ENCODE measurements at regions not wholly inside any gene's neighbourhood (a gene's known extent, or its start where the extent isn't known, plus 50 kb on each side); places are given as distances from the start of the nearest gene placed in this dataset.

DNA sequence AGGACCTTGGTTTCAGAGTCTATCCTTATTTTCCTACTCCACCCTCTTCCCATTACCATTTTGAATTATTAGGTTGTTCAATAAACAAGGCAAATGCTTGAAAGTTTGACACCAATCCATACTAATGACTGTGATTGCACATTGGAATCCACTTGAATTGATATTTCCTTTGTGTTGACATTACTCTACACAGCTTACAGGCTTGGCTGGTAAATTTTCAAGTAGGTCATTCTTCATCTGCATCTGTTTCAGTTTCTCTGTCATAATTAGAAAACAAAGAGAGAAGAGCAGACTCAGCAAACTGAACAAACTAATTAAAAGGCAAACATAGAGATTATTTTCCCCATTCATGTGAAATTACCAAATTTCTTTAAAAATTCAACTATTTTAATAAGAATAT, 732.9 kb upstream of the BCHE start:
- TF ChIP-seq, protein P1, sequence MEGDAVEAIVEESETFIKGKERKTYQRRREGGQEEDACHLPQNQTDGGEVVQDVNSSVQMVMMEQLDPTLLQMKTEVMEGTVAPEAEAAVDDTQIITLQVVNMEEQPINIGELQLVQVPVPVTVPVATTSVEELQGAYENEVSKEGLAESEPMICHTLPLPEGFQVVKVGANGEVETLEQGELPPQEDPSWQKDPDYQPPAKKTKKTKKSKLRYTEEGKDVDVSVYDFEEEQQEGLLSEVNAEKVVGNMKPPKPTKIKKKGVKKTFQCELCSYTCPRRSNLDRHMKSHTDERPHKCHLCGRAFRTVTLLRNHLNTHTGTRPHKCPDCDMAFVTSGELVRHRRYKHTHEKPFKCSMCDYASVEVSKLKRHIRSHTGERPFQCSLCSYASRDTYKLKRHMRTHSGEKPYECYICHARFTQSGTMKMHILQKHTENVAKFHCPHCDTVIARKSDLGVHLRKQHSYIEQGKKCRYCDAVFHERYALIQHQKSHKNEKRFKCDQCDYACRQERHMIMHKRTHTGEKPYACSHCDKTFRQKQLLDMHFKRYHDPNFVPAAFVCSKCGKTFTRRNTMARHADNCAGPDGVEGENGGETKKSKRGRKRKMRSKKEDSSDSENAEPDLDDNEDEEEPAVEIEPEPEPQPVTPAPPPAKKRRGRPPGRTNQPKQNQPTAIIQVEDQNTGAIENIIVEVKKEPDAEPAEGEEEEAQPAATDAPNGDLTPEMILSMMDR (IDR thresholded peaks at IDR 0.05) = no peak
- TF ChIP-seq POLR2AphosphoS5 (IDR thresholded peaks at IDR 0.05; ENCODE audit: insufficient read depth in 1 of 2, low read depth in 1 of 2) (no peak), POLR2A (IDR thresholded peaks at IDR 0.05) (no peak)

Measured in vagina (tissue), 2 donors.